ENCODE measurements at regions not wholly inside any gene's neighbourhood (a gene's known extent, or its start where the extent isn't known, plus 50 kb on each side); places are given as distances from the start of the nearest gene placed in this dataset.

DNA sequence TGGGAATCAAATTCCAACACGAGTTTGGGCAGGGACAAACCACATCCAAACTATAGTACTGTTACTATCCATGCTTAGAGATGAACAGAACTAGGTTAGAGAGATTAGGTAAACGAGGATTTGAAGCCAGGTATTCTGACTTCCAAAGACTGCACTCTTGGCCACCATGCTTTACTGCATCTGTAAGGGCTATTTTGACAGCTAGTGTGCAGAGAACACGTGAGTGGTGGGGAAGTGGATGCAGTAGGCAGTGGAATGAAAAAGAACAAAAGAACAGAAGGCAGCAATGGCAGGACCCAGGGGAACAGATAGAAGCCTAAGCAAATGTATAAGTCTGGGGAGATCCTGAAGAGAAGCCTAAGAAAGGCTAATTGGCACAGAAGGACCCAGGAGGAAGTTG lies 59.1 kb upstream of the GJA8 start:
- POLR2A ChIA-PET = no interaction called here
- CTCF ChIA-PET = no interaction called here
- H3K27me3 Mint-ChIP-seq (ENCODE audit: insufficient read depth, unreplicated experiment) = no peaks in the 10 kb centered on the region

DNA sequence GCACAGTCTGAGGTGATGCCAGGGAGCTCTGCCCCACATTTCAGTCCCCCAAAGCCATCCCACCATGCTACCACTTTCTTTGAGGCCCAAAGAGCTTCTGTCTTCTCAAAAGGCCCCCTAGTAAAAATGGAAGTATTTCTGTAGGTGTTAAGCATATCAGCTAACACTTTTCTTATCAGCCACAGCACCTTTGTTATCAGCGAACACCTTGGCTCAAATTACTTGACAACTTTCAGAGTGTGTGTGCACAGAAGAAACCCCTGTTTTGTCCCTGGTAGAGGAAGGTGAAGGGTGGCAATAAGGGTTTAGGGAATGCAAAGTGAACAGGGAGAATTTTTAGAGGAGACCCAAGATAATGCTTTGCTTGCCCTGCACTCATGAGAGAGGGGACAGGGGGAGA lies 54.8 kb upstream of the GJA8 start:
- no peak overlapping the region for H3K4me3 ChIP-seq (ENCODE audit: low read depth, low read length)

More for the DNA sequence above, 59.1 kb upstream of the GJA8 start:
- no peaks in the 10 kb centered on the region for H3K9me3 ChIP-seq
- H3K4me1 ChIP-seq = no peaks in the 10 kb centered on the region
- H3K4me3 Mint-ChIP-seq (ENCODE audit: unreplicated experiment) = no peak overlapping the region
- no peaks in the 10 kb centered on the region for H3K36me3 Mint-ChIP-seq (ENCODE audit: insufficient read depth, unreplicated experiment)
- BruUV-seq (replicated peaks) = no TSS peak
- intact Hi-C loops (cut with micrococcal nuclease; ENCODE audit: unreplicated experiment) = no loop called here
- H3K36me3 ChIP-seq (ENCODE audit: control insufficient read depth, insufficient read depth, low read length) = no peaks in the 10 kb centered on the region
- peaks cover 7% of the 10 kb centered on the region for H3K4me1 Mint-ChIP-seq (ENCODE audit: low read depth, unreplicated experiment)
- no peak for TF ChIP-seq CTCF (IDR thresholded peaks at IDR 0.05; ENCODE audit: insufficient read depth in 1 of 2, low read depth in 1 of 2, low read length in 1 of 2, severe bottlenecking in 1 of 2, unreplicated experiment in 1 of 2)
- H3K27ac Mint-ChIP-seq (ENCODE audit: unreplicated experiment) = no peak overlapping the region
- H3K27me3 ChIP-seq (replicated peaks; ENCODE audit: control insufficient read depth, insufficient read depth, low read length) = no peaks in the 10 kb centered on the region
- H3K4me3 ChIP-seq (ENCODE audit: low read depth, low read length) = no peak overlapping the region
- DNase-seq = no peak
- H3K9me3 Mint-ChIP-seq (ENCODE audit: unreplicated experiment) = no peaks in the 10 kb centered on the region

GRCh38 chr1:147849098-147849895 lies 53.3 kb upstream of the GJA8 start:
- Histone ChIP-seq H3K36me3 (ENCODE audit: control insufficient read depth, insufficient read depth, low read length) (no peaks in the 10 kb centered on the region), H3K4me1 (peaks cover 22% of the 10 kb centered on the region), H3K9me3 (no peaks in the 10 kb centered on the region), H3K27me3 (replicated peaks; ENCODE audit: control insufficient read depth, insufficient read depth, low read length) (no peaks in the 10 kb centered on the region), H3K4me3 (ENCODE audit: low read depth, low read length) (no peak overlapping the region)
- BruUV-seq (replicated peaks) = no TSS peak
- H3K27ac Mint-ChIP-seq (ENCODE audit: unreplicated experiment) = no peak overlapping the region
- CTCF ChIA-PET = interaction anchor here (1.2 kb wide), 1 partner anchor 43 kb away, joined by 4 read pairs; no protein-coding TSS in a partner anchor
- no peak overlapping the region for H3K4me3 Mint-ChIP-seq (ENCODE audit: unreplicated experiment)
- DNase-seq = no peak
- TF ChIP-seq CTCF (IDR thresholded peaks at IDR 0.05; ENCODE audit: insufficient read depth in 1 of 2, low read depth in 1 of 2, low read length in 1 of 2, severe bottlenecking in 1 of 2, unreplicated experiment in 1 of 2) = no peak
- no peaks in the 10 kb centered on the region for H3K27me3 Mint-ChIP-seq (ENCODE audit: insufficient read depth, unreplicated experiment)
- POLR2A ChIA-PET = no interaction called here
- peaks cover 26% of the 10 kb centered on the region for H3K4me1 Mint-ChIP-seq (ENCODE audit: low read depth, unreplicated experiment)
- no peaks in the 10 kb centered on the region for H3K9me3 Mint-ChIP-seq (ENCODE audit: unreplicated experiment)
- H3K36me3 Mint-ChIP-seq (ENCODE audit: insufficient read depth, unreplicated experiment) = no peaks in the 10 kb centered on the region
- intact Hi-C loops (cut with micrococcal nuclease; ENCODE audit: unreplicated experiment) = no loop called here

More for the DNA sequence above, 54.8 kb upstream of the GJA8 start:
- H3K4me1 Mint-ChIP-seq (ENCODE audit: low read depth, unreplicated experiment) = peaks cover 19% of the 10 kb centered on the region
- Histone ChIP-seq H3K36me3 (ENCODE audit: control insufficient read depth, insufficient read depth, low read length) (no peaks in the 10 kb centered on the region), H3K4me1 (peaks cover 14% of the 10 kb centered on the region), H3K9me3 (no peaks in the 10 kb centered on the region), H3K27me3 (replicated peaks; ENCODE audit: control insufficient read depth, insufficient read depth, low read length) (no peaks in the 10 kb centered on the region)
- CTCF ChIA-PET = interaction anchor here (1.2 to 1.4 kb wide), 2 partner anchors 11 to 45 kb away, joined by 4 to 5 read pairs; no protein-coding TSS in a partner anchor
- H3K4me3 Mint-ChIP-seq (ENCODE audit: unreplicated experiment) = no peak overlapping the region
- POLR2A ChIA-PET = interaction anchor here (0.5 kb wide), 1 partner anchor 54 kb away, joined by 3 read pairs; no protein-coding TSS in a partner anchor
- H3K27me3 Mint-ChIP-seq (ENCODE audit: insufficient read depth, unreplicated experiment) = no peaks in the 10 kb centered on the region
- H3K9me3 Mint-ChIP-seq (ENCODE audit: unreplicated experiment) = no peaks in the 10 kb centered on the region
- no peak overlapping the region for H3K27ac Mint-ChIP-seq (ENCODE audit: unreplicated experiment)
- TF ChIP-seq CTCF (IDR thresholded peaks at IDR 0.05; ENCODE audit: insufficient read depth in 1 of 2, low read depth in 1 of 2, low read length in 1 of 2, severe bottlenecking in 1 of 2, unreplicated experiment in 1 of 2) = no peak
- intact Hi-C loops (cut with micrococcal nuclease; ENCODE audit: unreplicated experiment) = no loop called here
- H3K36me3 Mint-ChIP-seq (ENCODE audit: insufficient read depth, unreplicated experiment) = no peaks in the 10 kb centered on the region
- no peak for DNase-seq
- no TSS peak for BruUV-seq (replicated peaks)
